Stimulated activated naive B cell treated with anti-CD40 and anti-IgM and Interleukin-4, amounts not matched to agents 10 μg/mL and 1 μg/mL and 100 μg/mL, for 72 hours (primary cell): ENCODE measurements at regions not wholly inside any gene's neighbourhood (a gene's known extent, or its start where the extent isn't known, plus 50 kb on each side); places are given as distances from the start of the nearest gene placed in this dataset.

Source experiments
- ATAC-seq, 2 donors: fragments of 150-1000 bp; cut with Tn5 transposase; replicated peaks; 2 replicates each; pipeline ENCODE4 v1.10.0; 2021; ENCODE audit warnings: moderate library complexity in 1 of 2
- DNase-seq: peaks from one replicate; pipeline ENCODE4 v3.0.0; 2021
- H3K27ac Mint-ChIP-seq: one replicate; pipeline ENCODE4 v1.8.0; 2022; ENCODE audit warnings: mild to moderate bottlenecking, mixed read lengths
- H3K27me3 Mint-ChIP-seq, 2 donors: one replicate each; pipeline ENCODE4 v1.8.0; 2022; ENCODE audit warnings: mixed read lengths in 2 of 2
- H3K36me3 Mint-ChIP-seq, 2 donors: one replicate each; pipeline ENCODE4 v1.8.0; 2022; ENCODE audit warnings: mixed read lengths in 2 of 2, mild to moderate bottlenecking in 1 of 2
- H3K4me1 Mint-ChIP-seq, 2 donors: one replicate each; pipeline ENCODE4 v1.8.0; 2022; ENCODE audit warnings: mixed read lengths in 2 of 2, mild to moderate bottlenecking in 1 of 2
- H3K4me3 Mint-ChIP-seq, 2 donors: one replicate each; pipeline ENCODE4 v1.8.0; 2022; ENCODE audit warnings: mild to moderate bottlenecking in 2 of 2, mixed read lengths in 2 of 2, moderate library complexity in 1 of 2
- H3K9me3 Mint-ChIP-seq, 2 donors: one replicate each; pipeline ENCODE4 v1.8.0; 2022; ENCODE audit warnings: mixed read lengths in 2 of 2, mild to moderate bottlenecking in 1 of 2

DNA sequence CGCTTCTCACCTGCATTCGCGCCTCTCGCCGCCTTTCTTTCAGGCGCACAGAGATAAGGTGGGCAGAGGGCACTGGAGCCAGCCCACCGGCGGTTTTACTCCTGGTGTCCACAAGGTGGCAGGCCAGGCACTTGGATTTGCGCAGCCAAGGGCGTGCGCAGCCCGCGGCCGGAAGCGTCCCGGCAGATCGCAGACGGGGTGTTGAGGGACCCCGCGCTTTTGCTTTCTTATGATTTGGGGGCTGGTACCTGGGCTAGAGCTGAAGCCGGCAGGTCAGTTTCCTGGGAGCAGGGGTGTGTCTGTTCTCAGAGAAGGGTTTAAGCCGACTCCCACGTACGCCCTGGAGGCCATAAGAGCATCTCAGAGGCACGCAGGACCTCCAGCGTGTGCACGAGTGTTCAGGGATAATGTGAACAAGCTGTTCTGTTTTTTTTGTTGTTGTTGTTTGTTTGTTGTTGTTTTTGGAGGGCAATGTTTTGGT, 305.6 kb upstream of the CXCR4 start:
- Mint-ChIP-seq H3K27ac (peak overlapping the region; percentile 33), H3K9me3 (no peaks in the 10 kb centered on the region), H3K36me3 (no peaks in the 10 kb centered on the region), H3K4me3 (peak overlapping the region; percentile 83 to 88), H3K27me3 (peaks cover 42 to 47% of the 10 kb centered on the region in 2 donors), H3K4me1 (peaks cover 10 to 13% of the 10 kb centered on the region in 2 donors)
- ATAC-seq (peak; percentile 98 to 99), DNase-seq (peak; percentile 70)

DNA sequence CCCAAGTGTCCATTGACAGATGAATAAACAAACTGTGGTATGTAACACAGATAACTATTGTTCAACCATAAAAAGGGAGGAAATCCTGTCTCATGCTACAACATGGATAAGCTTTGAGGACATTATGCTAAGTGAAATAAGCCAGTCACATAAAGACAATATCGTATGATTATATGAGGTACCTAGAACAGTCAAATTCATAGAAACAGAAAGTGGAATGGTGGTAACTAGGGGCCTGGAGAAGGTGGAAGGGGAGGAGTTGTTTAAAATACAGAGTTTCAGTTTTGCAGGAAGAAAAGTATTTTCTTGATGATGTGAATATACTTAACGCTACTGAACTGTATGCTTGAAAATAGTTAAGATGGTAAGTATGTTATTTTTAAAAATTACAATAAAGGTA, 304.6 kb upstream of the CXCR4 start:
- peaks cover 53 to 56% of the 10 kb centered on the region in 2 donors for H3K27me3 Mint-ChIP-seq
- no peaks in the 10 kb centered on the region for H3K36me3 Mint-ChIP-seq
- peaks cover 10 to 13% of the 10 kb centered on the region in 2 donors for H3K4me1 Mint-ChIP-seq
- H3K9me3 Mint-ChIP-seq: no peaks in the 10 kb centered on the region
- DNase-seq: no peak
- ATAC-seq: no peak
- no peak overlapping the region for H3K27ac Mint-ChIP-seq
- no peak overlapping the region for H3K4me3 Mint-ChIP-seq

DNA sequence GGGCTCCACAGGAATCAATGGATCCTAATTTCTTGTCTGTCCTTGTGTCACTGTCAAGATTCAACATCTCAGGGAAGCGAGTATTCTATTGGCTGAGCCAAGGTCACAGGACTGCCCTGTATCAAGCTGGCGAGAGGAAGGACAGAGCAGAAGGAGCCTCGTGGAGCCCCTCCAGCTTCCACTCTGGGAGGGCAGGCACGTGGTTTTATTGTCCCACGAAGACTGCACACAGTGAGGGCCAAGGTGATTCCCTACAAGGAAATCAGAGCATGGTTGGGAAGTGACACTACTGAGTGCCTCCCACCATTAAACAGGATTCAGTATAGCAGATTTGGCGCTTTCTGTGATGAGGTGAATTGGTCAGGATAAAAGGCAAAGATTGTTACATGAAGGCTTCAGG, 302.4 kb upstream of the CXCR4 start:
- no peak for DNase-seq
- Mint-ChIP-seq H3K4me1 (peaks cover 10 to 13% of the 10 kb centered on the region in 2 donors), H3K4me3 (no peak overlapping the region), H3K36me3 (no peaks in the 10 kb centered on the region), H3K9me3 (no peaks in the 10 kb centered on the region), H3K27ac (no peak overlapping the region), H3K27me3 (peaks cover 48 to 66% of the 10 kb centered on the region in 2 donors)
- no peak for ATAC-seq

DNA sequence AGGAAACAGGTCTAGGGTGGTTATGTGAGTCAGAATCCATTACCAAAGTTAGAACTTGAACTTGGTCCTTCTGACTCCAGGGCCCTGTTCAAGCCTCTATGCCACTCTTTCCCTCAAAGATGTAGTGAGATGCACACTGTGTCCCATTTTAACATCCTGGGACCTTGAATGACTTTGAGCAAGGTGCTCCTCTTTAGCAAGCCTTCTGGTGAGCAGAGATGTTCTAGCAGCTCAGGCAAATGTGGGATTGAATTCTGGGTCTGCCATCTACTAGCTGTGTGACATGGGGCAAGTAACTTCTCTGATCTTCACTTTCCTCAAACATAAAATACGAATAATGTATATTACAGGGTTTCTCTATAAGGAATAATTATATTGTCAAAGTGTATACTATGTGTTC, 294.0 kb upstream of the CXCR4 start:
- Mint-ChIP-seq H3K4me3 (no peak overlapping the region), H3K36me3 (no peaks in the 10 kb centered on the region), H3K4me1 (no peaks in the 10 kb centered on the region), H3K27ac (no peak overlapping the region), H3K9me3 (no peaks in the 10 kb centered on the region), H3K27me3 (peaks cover 18 to 37% of the 10 kb centered on the region in 2 donors)
- no peak for ATAC-seq
- DNase-seq: no peak

DNA sequence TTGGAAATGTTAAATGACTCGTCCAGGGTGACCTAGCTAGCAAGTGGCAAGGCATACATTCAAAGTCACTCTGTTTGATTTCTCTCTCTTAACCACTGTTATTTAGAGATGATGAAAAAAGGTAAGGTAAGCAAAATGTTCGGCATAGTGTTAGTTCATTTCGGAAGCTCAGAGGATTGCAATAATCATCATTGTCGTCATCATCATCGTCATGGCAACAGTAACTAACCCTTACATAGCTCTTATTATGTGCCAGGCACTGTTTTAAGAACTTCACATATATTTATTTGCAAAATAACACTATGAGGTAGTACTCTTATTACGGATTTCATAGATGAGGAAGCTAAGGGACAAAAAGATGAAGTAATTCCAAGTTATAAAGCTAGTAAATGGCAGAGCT, 292.7 kb upstream of the CXCR4 start:
- DNase-seq (no peak), ATAC-seq (no peak)
- no peaks in the 10 kb centered on the region for H3K4me1 Mint-ChIP-seq
- H3K36me3 Mint-ChIP-seq: no peaks in the 10 kb centered on the region
- H3K27me3 Mint-ChIP-seq: peaks cover 18 to 33% of the 10 kb centered on the region in 2 donors
- no peak overlapping the region for H3K27ac Mint-ChIP-seq
- H3K9me3 Mint-ChIP-seq: no peaks in the 10 kb centered on the region
- no peak overlapping the region for H3K4me3 Mint-ChIP-seq

DNA sequence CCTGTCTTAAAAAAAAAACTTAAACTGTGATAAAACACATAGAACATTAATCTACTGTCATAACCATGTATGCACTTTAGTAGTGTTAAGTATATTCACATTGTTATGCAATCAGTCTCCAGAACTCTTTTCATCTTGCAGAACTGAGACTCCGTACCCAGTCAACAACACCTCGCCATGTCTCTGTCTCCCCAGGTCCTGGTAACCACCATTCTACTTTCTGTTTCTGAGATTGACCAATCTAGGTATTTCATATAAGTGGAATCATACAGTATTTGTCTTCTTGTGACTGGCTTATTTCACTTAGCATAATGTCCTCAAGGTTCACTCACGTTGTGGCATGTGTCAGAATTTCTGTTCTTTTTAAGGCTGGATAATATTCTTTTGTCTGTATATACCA, 290.8 kb upstream of the CXCR4 start:
- H3K36me3 Mint-ChIP-seq: no peaks in the 10 kb centered on the region
- peaks cover 26 to 36% of the 10 kb centered on the region in 2 donors for H3K27me3 Mint-ChIP-seq
- H3K4me3 Mint-ChIP-seq: no peak overlapping the region
- DNase-seq (no peak), ATAC-seq (no peak)
- no peak overlapping the region for H3K27ac Mint-ChIP-seq
- no peaks in the 10 kb centered on the region for H3K9me3 Mint-ChIP-seq
- H3K4me1 Mint-ChIP-seq: no peaks in the 10 kb centered on the region

DNA sequence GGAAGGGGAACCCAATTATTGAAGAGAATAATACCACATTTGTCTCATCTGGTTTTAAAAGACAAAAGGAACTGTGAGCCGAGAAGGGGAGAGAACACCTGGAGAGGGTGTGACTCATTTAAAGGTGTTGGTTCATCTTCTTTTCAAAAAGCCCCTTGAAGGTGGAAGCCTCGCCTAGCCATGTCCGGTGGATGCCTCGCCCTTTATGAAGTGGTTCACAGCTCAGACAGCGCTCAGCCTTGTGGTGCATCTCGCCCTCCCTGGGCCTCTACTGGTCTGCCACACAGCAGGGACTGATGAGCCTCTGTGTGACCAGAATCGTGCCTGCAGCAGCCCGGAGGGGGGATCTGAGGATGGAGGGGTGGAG, 290.0 kb upstream of the CXCR4 start:
- Mint-ChIP-seq H3K27ac (no peak overlapping the region), H3K27me3 (peaks cover 28 to 44% of the 10 kb centered on the region in 2 donors), H3K36me3 (no peaks in the 10 kb centered on the region), H3K4me3 (no peak overlapping the region), H3K4me1 (peaks cover 0 to 3% of the 10 kb centered on the region in 2 donors), H3K9me3 (no peaks in the 10 kb centered on the region)
- ATAC-seq (no peak), DNase-seq (no peak)

DNA sequence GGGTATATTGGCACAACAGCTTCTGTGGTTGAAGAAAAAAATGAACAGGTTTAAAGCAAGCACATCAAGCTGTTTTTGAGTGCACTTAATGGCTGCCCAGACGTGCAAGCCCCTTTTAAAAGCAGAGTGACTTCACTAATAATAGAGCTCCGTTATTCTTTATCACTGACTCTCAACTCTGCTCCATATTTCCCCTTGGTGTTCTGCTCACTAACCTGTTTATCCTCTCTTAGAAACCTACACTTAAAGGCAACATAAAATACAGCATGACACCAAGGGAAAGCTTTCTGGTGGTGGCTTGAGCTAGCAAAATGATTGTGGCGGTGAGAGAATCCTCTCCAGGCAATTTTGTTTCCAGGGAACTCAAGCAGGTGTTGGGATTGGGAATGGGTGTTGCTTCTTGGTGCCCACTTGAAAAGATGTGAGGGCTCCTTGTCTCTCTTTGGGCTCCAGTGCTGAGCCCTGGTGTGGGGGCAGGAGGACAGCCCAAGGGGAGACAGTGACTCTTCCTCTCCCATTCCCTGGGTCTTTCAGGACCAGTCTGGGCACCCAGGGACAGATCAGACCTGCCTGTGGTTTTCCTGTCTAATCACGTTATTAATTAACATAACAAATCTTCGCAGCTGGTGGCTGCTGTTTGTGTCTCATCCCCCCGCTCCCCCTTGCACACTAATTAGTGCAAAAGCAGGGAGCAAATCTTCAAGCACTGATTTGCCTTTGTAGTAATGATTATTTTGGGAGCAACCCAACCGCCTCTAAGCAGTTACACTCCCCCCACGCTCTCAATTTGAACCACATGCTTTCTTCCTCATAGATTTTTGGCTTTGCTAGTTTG, 289.4 kb upstream of the CXCR4 start:
- no peaks in the 10 kb centered on the region for H3K36me3 Mint-ChIP-seq
- no peak overlapping the region for H3K4me3 Mint-ChIP-seq
- no peak overlapping the region for H3K27ac Mint-ChIP-seq
- H3K4me1 Mint-ChIP-seq: peaks cover 0 to 3% of the 10 kb centered on the region in 2 donors
- H3K27me3 Mint-ChIP-seq: peaks cover 32 to 47% of the 10 kb centered on the region in 2 donors
- DNase-seq (no peak), ATAC-seq (no peak)
- H3K9me3 Mint-ChIP-seq: no peaks in the 10 kb centered on the region

DNA sequence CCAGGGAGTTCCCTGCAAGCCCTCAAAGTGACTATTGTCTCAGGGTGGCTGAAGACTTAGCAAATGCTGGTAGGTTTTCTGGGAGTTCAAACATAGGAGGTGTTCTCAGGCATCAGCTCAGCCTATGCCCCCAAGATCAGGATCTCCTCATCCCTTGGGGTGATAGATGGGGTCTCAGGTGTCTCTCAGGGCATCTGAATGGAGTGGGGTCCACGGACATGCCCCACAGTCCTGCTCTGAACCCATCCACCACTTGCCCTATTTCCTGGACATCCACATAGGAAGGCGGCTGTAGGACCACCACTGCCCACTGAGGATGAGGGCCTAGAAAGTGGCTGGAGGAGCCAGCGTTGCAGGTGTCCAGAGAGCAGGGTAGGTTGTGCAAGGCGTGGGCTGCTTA, 287.0 kb upstream of the CXCR4 start:
- Mint-ChIP-seq H3K4me1 (peaks cover 0 to 3% of the 10 kb centered on the region in 2 donors), H3K36me3 (no peaks in the 10 kb centered on the region), H3K4me3 (no peak overlapping the region), H3K27me3 (peaks cover 33 to 58% of the 10 kb centered on the region in 2 donors), H3K9me3 (no peaks in the 10 kb centered on the region), H3K27ac (no peak overlapping the region)
- ATAC-seq: no peak
- DNase-seq: no peak

DNA sequence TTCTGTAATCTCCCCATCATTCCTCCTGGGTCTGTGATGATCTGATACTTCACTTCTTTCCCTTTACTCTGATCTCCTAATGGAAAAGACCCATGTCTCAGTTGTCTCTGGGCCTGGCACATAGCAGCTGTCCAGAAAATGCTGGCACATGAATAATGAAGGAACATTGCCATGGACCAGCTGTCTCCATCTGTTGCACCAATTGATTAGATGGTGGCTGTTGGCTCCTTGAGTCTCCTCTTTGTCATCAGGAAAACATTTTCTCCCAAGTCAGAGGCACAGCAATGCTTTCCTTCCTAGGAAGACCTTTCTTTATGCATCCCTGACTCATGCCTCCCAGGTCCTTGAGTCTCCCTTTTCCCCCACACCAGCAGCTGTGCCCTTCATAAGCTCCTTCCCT, 286.2 kb upstream of the CXCR4 start:
- no peak for ATAC-seq
- H3K4me3 Mint-ChIP-seq: no peak overlapping the region
- H3K4me1 Mint-ChIP-seq: peaks cover 0 to 3% of the 10 kb centered on the region in 2 donors
- DNase-seq: no peak
- no peak overlapping the region for H3K27ac Mint-ChIP-seq
- no peaks in the 10 kb centered on the region for H3K36me3 Mint-ChIP-seq
- H3K9me3 Mint-ChIP-seq: no peaks in the 10 kb centered on the region
- H3K27me3 Mint-ChIP-seq: peaks cover 33 to 58% of the 10 kb centered on the region in 2 donors

DNA sequence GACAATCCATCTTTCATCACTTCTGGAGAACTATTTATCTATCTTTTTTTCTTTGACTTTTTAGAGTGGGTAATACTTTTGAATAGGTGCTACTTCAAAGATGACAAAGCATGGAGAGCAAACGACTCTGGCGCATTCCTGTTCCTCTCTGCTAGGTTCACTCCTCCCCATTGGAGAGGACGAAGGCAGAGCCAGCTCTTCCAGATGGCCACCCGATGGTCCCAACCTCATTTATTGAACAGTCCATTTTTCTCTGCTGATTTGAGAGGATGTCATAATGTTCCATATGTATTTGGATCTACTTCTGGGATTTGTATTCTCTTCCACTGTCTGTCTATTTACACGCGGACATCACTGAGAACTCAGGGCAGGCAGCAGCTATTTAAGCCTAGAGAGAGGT, 284.3 kb upstream of the CXCR4 start:
- Mint-ChIP-seq H3K36me3 (no peaks in the 10 kb centered on the region), H3K9me3 (no peaks in the 10 kb centered on the region), H3K4me1 (peaks cover 0 to 4% of the 10 kb centered on the region in 2 donors), H3K4me3 (no peak overlapping the region), H3K27ac (no peak overlapping the region), H3K27me3 (peaks cover 22 to 44% of the 10 kb centered on the region in 2 donors)
- no peak for ATAC-seq
- no peak for DNase-seq

DNA sequence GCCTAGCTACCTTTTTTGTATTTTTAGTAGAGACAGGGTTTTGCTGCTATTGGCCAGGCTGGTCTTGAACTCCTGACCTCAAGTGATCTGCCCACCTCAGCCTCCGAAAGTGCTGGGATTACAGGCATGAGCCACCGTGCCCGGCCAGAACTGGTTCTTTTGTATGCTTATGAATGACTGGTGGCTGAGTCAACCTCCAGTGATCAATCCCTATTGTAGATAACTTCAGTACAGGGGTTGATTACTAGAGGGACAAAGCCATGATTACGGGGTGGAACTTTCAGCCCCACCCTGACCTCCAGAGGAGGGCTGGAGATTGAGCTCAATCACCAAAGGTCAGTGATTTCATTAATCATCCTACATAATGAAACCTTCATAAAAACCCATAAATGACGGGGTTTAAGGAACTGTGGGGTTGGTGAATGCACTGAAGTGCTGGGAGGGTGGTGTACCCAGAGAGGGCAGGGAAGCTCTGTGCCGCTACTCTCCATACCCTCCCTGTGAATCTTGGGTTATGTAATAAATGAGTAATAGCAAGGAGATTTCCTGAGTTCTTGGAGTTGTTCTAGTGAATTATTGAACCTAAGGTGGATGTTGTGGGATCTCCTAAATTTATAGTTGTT, 281.8 kb upstream of the CXCR4 start:
- no peak for DNase-seq
- H3K4me1 Mint-ChIP-seq: peaks cover 10 to 15% of the 10 kb centered on the region in 2 donors
- no peaks in the 10 kb centered on the region for H3K36me3 Mint-ChIP-seq
- no peak overlapping the region for H3K27ac Mint-ChIP-seq
- no peak overlapping the region for H3K4me3 Mint-ChIP-seq
- no peak for ATAC-seq
- peaks cover 17 to 32% of the 10 kb centered on the region in 2 donors for H3K27me3 Mint-ChIP-seq
- H3K9me3 Mint-ChIP-seq: no peaks in the 10 kb centered on the region

DNA sequence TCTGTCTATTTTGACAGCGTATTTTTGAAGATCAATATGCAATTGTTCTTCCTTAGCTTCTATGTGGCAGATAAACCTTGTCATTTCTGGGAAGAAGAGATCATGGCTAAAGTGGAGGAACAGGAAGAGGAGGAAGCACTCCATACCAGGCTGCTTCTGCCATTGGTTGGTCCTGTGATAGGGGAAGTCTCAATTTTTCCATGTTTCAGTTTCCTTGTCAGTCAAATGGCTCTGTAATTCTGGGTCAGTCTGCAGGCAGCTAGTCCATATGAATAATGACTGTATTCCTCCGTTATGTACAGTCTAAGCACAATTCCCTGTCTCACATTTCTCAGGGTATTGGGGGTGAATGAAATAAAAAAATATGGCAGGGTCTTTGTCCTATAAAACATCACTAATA, 277.6 kb upstream of the CXCR4 start:
- no peak overlapping the region for H3K4me3 Mint-ChIP-seq
- H3K4me1 Mint-ChIP-seq: peaks cover 27 to 45% of the 10 kb centered on the region in 2 donors
- ATAC-seq: no peak
- peaks cover 0 to 6% of the 10 kb centered on the region in 2 donors for H3K27me3 Mint-ChIP-seq
- H3K9me3 Mint-ChIP-seq: no peaks in the 10 kb centered on the region
- no peak for DNase-seq
- H3K27ac Mint-ChIP-seq: no peak overlapping the region
- H3K36me3 Mint-ChIP-seq: no peaks in the 10 kb centered on the region

DNA sequence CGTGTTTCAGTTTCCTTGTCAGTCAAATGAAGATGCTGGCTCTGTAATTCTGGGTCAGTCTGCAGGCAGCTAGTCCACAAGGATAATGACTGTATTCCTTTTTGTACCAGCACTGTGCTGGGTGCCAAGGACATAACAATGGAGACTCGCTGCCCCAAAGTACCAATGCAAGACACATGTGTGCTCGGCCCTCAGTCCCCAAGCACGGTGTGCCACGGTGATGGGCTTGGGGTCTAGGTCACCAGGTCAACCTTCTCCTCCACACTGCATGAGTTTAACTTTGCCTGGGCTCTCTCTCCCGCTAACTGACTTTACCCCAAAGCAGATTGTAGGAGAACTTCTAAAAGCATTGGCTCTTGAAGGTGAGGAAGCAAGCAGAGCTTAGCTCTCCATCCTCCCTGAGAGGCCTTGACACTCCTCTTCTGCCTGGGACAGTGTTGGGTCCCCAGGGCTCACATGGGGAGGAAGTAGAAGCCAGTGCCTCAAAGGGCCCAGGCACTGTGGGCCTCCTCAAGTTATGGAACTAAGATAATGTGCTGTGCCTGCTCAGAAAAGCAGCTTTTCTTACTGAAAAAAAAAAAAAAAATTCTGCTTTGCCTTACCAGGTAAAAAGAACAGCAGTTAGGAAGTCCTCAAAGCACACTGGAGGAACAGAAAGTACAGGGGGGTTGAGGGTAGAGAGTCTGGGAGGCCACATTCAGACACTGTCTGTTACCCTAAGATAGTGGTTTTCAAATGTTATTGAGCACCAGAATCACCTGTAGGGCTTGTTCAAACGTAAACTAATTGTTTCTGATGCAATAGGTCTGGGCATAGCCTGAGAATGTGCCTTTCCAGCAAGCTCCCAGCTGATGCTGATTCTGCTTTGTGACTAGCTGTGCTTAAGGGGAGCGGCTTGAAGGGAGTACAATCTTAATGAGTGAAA, 276.4 kb upstream of the CXCR4 start:
- ATAC-seq (peak; percentile 76 to 86), DNase-seq (no peak)
- no peaks in the 10 kb centered on the region for H3K36me3 Mint-ChIP-seq
- no peaks in the 10 kb centered on the region for H3K9me3 Mint-ChIP-seq
- no peak overlapping the region for H3K27ac Mint-ChIP-seq
- no peaks in the 10 kb centered on the region for H3K27me3 Mint-ChIP-seq
- peaks cover 35 to 56% of the 10 kb centered on the region in 2 donors for H3K4me1 Mint-ChIP-seq
- no peak overlapping the region for H3K4me3 Mint-ChIP-seq
